Omental fat pad (tissue), 3 donors: ENCODE measurements at regions not wholly inside any gene's neighbourhood (a gene's known extent, or its start where the extent isn't known, plus 50 kb on each side); places are given as distances from the start of the nearest gene placed in this dataset.

Experiments
- ATAC-seq: fragments of 150-250 bp; one replicate; pipeline ENCODE4 v1.9.1; 2016; ENCODE audit warnings: mild to moderate bottlenecking, moderate library complexity; ENCODE audit not compliant: low FRiP score
- DNase-seq: peaks from one replicate; pipeline ENCODE4 v3.0.0-alpha.2; 2019; ENCODE audit warnings: low spot score
- TF ChIP-seq, protein P1 (sequence below), 3 donors: fragments of 450-650 bp; IDR thresholded peaks; one replicate each; pipeline ENCODE4 v1.5.1; 2016 to 2017; ENCODE audit warnings: antibody characterized with exemption in 3 of 3, mild to moderate bottlenecking in 3 of 3, moderate library complexity in 2 of 3

DNA sequence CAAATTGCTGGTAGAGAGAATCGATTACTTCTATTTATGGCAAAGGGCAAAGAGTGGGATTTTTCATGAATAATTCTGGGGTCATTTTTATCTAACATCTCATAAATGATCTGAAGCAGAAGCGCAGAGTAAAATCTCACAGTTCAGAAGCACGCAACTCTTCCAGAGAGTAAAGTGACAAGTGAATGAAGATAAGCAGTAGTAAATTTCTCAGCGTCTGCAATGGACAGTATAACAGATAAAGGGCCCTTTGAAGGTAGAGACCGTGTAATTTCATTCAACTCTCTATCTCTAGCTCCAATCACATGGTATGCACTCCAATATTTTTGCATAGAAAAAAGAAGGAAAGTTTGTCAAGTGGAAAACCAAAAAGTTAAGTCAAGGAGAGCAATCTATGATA is 521.1 kb upstream of the NECTIN3 start:
- no peak for DNase-seq
- TF ChIP-seq, protein P1, sequence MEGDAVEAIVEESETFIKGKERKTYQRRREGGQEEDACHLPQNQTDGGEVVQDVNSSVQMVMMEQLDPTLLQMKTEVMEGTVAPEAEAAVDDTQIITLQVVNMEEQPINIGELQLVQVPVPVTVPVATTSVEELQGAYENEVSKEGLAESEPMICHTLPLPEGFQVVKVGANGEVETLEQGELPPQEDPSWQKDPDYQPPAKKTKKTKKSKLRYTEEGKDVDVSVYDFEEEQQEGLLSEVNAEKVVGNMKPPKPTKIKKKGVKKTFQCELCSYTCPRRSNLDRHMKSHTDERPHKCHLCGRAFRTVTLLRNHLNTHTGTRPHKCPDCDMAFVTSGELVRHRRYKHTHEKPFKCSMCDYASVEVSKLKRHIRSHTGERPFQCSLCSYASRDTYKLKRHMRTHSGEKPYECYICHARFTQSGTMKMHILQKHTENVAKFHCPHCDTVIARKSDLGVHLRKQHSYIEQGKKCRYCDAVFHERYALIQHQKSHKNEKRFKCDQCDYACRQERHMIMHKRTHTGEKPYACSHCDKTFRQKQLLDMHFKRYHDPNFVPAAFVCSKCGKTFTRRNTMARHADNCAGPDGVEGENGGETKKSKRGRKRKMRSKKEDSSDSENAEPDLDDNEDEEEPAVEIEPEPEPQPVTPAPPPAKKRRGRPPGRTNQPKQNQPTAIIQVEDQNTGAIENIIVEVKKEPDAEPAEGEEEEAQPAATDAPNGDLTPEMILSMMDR (IDR thresholded peaks at IDR 0.05): no peak
- ATAC-seq: no peak

DNA sequence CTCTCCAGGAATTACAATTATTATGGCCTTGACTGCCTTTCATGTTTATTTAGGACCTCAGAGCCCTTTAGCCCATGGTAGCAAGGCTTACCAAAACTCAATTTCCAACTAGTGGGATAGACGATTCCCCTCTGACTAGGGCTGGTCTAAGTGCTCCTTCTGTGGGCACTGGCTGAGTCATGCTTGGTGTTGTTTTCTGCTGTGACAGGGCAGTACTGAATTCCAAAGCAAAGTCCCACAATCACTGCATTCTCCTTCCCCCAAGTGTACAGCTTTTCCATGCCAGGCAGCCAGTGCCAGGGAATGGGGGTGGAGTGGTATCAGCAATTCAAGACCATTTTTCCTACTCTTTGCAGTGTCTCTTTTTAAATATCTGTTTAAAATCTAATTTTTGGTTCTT is 509.0 kb upstream of the NECTIN3 start:
- no peak for ATAC-seq
- TF ChIP-seq, protein P1 (IDR thresholded peaks at IDR 0.05): no peak

DNA sequence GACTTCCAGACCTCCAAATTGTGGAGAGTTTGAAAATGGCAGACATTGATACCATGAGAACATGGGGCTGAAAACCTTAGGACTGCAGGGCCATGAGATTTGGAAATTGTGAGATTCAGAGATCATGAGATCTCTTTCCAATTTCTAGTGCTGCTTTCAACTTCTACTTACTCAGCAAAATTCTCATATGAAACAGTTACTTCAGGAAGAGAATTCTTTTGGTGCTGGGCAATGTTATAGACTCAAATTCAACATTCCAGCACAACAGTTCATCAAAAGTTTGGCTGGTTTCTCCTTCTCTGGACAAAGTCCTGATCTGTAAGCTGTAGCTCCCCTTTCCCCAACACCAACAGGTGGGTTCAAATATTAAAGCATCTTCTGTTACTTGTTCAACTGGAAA is 506.9 kb upstream of the NECTIN3 start:
- ATAC-seq (no peak), DNase-seq (no peak)
- TF ChIP-seq, protein P1 (IDR thresholded peaks at IDR 0.05): no peak

More for the DNA sequence above, 509.0 kb upstream of the NECTIN3 start:
- DNase-seq: no peak

DNA sequence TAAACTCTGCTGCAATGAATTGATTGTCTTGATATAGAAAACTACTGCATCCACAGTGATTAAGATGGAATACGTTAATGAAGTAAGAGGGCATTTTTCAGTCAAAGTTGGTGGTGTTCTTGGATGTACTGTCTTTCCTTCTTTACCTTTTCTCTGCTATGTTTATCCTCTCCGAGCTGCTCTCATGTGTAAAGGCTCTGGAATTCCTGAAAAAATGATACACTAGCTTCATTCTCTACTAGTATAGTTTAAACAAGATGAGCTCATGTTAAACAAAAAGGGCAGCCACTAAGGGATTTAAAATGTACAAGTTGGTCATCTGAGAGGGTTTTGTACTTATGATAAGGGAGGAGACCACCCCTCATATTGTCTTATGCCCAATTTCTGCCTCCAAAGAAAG is 504.6 kb upstream of the NECTIN3 start:
- ATAC-seq (no peak), DNase-seq (no peak)
- TF ChIP-seq, protein P1 (IDR thresholded peaks at IDR 0.05): no peak

DNA sequence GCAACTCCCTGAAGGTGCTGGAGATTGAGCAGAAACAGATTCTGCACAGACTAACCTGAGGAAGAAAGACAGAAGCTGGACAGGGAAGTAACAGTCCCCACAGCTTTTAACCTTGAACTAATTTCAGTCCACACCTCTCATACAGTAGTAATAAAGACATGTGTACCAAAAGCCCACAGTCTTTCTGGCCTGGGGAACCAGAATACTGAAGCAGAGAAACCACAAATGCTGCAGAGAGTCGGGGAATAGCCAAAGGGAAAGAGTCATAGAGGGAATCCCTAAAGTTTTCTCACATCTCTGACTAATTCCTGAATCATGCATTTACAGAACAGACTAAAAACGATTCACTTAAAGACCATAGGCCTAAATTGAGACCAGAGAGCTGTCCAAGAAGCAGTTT is 503.4 kb upstream of the NECTIN3 start:
- no peak for DNase-seq
- no peak for ATAC-seq
- TF ChIP-seq, protein P1 (IDR thresholded peaks at IDR 0.05): no peak

DNA sequence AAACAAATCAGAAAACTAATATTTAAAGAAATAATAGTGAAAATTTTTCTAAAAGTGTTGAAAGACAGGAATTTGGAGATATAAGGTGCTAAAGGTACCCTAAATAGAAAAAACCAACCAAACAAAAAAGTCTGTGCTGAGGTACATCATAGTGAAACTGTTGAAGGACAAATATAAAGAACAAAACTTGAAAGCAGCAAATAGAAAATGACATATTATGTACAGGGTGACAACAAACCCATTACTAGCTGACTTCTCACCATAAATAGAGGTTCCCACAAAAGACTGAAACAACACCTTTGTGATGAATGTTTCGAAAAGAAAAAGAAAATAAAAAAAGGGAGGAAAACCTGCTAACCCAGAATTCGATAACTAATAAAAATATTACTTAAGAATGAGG is 502.5 kb upstream of the NECTIN3 start:
- no peak for DNase-seq
- TF ChIP-seq, protein P1 (IDR thresholded peaks at IDR 0.05): no peak
- ATAC-seq: no peak

DNA sequence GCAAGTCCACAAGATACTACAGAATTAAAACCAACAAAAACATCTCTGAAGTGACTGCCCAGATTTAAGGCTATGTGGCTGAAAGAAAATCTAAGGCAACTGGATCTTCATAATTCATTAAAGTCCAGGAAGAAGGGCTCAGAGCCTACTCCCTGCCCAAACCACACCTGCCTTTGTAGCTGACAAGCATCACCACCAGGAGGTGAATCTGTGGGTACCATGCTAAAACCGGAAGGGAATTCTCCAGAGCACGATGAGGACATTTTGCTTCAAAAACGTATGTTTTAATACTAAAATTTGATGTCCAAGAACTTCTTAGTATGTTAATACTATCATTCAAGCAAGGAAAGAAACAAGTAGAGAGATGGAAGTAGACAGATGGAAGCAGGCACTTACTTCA is 495.9 kb upstream of the NECTIN3 start:
- TF ChIP-seq, protein P1 (IDR thresholded peaks at IDR 0.05): no peak
- no peak for DNase-seq
- no peak for ATAC-seq
